Activated T-helper 17 cell treated with anti-CD3 and anti-CD28 coated beads, Interleukin-2, amount 50 U/mL, for 72 hours (primary cell): ENCODE measurements at regions not wholly inside any gene's neighbourhood (a gene's known extent, or its start where the extent isn't known, plus 50 kb on each side); places are given as distances from the start of the nearest gene placed in this dataset.
A peak's percentile ranks its signal among the peaks of the same experiment; 100 is the strongest.
"Not testable (repeated sequence)": the region's sequence is repeated elsewhere in the genome, so short reads cannot be mapped to it uniquely, and the experiment has no call there.

Experiments
- ATAC-seq: fragments of 150-1000 bp; cut with Tn5 transposase; replicated peaks from 2 replicates; pipeline ENCODE4 v1.10.0; 2021; ENCODE audit warnings: mild to moderate bottlenecking, moderate library complexity
- H3K27ac Mint-ChIP-seq: one replicate; pipeline ENCODE4 v1.8.0; 2022; ENCODE audit warnings: mixed read lengths
- H3K27me3 Mint-ChIP-seq: one replicate; pipeline ENCODE4 v1.8.0; 2022; ENCODE audit warnings: mixed read lengths
- H3K36me3 Mint-ChIP-seq: one replicate; pipeline ENCODE4 v1.8.0; 2022; ENCODE audit warnings: low read depth, mild to moderate bottlenecking, mixed read lengths
- H3K4me1 Mint-ChIP-seq: one replicate; pipeline ENCODE4 v1.8.0; 2022; ENCODE audit warnings: mixed read lengths
- H3K4me3 Mint-ChIP-seq: one replicate; pipeline ENCODE4 v1.8.0; 2022; ENCODE audit warnings: mild to moderate bottlenecking, mixed read lengths
- H3K9me3 Mint-ChIP-seq: one replicate; pipeline ENCODE4 v1.8.0; 2022; ENCODE audit warnings: mixed read lengths

DNA sequence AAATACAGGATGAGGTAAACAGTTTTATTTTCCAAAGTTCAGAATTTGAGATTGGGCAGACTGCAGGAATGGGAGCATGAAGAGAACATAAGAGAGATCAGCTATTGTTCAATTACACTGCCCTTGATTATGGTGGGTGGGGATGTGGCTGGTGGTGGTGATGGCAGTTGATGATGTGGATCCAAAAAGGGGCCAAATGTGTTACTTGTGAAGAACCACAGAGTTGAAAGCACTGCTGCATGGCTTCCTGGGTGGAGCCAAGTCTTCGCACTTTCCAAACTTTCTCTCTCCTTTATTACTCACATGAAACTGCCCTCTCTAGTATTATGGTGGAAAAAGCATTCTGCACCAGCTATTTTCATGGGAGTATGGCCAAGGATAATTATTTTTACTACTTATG, 1162.0 kb downstream of the RPIA start:
- not testable (repeated sequence) for ATAC-seq

GRCh38 chr2:89855752-89856151, 1164.3 kb downstream of the RPIA start:
- not testable (repeated sequence) for H3K27me3 Mint-ChIP-seq, H3K36me3 Mint-ChIP-seq, H3K4me3 Mint-ChIP-seq, ATAC-seq, H3K9me3 Mint-ChIP-seq, H3K4me1 Mint-ChIP-seq, H3K27ac Mint-ChIP-seq

More for the DNA sequence above, 1162.0 kb downstream of the RPIA start:
- not testable (repeated sequence) for H3K4me3 Mint-ChIP-seq, H3K36me3 Mint-ChIP-seq, H3K9me3 Mint-ChIP-seq, H3K27ac Mint-ChIP-seq, H3K4me1 Mint-ChIP-seq
- H3K27me3 Mint-ChIP-seq, result peaks cover 16% of the 10 kb centered on the region

- not testable (repeated sequence) for ATAC-seq, H3K4me1 Mint-ChIP-seq, H3K27me3 Mint-ChIP-seq, H3K27ac Mint-ChIP-seq, H3K36me3 Mint-ChIP-seq, H3K4me3 Mint-ChIP-seq, H3K9me3 Mint-ChIP-seq
Measured at GRCh38 chr2:89856305-89856704, 1164.8 kb downstream of the RPIA start.

DNA sequence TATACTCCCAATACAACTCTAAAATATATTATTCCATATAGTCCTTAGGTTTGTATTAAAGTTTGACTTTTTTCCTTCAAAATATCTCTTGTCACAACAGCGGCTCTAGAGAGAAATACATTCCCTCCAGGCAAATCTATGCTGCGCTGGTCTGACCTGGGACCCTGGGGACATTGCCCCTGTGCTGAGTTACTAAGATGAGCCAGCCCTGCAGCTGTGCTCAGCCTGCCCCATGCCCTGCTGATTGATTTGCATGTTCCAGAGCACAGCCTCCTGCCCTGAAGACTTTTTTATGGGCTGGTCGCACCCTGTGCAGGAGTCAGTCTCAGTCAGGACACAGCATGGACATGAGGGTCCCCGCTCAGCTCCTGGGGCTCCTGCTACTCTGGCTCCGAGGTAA, 1170.7 kb downstream of the RPIA start:
- not testable (repeated sequence) for H3K27ac Mint-ChIP-seq, H3K36me3 Mint-ChIP-seq, H3K4me3 Mint-ChIP-seq, H3K27me3 Mint-ChIP-seq, ATAC-seq, H3K9me3 Mint-ChIP-seq, H3K4me1 Mint-ChIP-seq

DNA sequence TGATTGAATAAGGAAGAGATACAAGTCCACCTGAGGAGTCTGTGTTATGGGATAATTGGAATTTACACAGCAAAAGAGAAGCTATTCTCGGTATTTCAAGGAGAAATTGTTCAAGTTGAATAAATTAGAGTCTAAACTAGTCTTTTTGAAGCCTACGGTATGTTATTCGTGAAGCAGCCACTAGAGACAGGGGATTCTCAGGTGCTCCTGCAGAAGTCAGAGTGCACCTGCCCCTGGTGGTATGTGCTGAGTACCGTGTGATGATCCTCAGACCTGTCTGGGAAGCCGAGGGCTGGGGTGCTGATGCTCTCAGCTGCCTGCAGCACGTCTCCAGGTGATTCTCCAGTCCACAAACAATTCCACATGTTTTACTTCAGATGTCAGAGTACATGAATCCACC, 1171.7 kb downstream of the RPIA start:
- H3K27me3 Mint-ChIP-seq, H3K4me3 Mint-ChIP-seq, ATAC-seq, H3K9me3 Mint-ChIP-seq, H3K36me3 Mint-ChIP-seq, H3K27ac Mint-ChIP-seq, H3K4me1 Mint-ChIP-seq: not testable (repeated sequence)

GRCh38 chr2:89874810-89875595, 1183.5 kb downstream of the RPIA start:
- H3K4me3 Mint-ChIP-seq, H3K36me3 Mint-ChIP-seq, H3K27me3 Mint-ChIP-seq, H3K9me3 Mint-ChIP-seq, H3K27ac Mint-ChIP-seq, ATAC-seq, H3K4me1 Mint-ChIP-seq: not testable (repeated sequence)

DNA sequence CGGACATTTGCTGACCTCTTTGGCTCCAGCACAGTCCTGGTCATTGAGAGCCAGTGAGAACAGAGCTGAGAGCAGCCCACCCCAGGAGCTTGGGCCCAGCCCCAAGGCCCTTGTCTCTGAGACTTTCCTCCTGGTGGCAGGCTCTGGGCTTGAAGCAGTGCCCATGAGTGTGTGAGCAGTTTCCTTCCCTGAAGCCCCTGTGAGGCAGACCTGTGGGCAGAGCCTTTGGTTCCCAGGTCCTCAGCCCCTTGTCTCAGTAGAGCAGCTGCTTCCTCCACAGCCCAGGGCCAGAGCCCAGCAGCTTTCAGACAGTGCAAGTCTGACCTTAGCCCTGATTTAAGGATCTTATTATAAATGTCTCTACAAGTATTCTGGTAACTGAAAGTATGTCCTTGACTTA, 1185.0 kb downstream of the RPIA start:
- H3K4me3 Mint-ChIP-seq, H3K27me3 Mint-ChIP-seq, H3K27ac Mint-ChIP-seq, H3K4me1 Mint-ChIP-seq, H3K36me3 Mint-ChIP-seq, H3K9me3 Mint-ChIP-seq, ATAC-seq: not testable (repeated sequence)

DNA sequence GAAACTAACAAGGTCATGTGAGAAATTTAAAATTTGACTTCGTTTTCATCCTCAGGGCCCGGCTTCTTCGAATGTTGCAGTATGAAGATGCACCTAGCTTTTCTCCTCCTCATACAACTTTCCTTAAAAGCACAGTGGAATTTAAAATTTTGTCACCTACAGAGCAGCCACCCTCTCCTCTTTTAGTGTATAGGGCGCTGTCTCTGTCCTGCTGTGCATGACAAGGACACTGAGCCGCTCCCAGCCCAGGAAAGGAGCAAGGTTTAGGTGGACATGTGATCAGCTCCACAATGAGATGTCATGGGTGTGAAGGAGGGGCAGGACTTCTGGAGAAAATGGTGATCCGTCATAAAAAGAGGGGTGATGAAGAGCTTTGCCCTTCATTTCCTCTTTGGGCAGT, 1185.4 kb downstream of the RPIA start:
- H3K4me1 Mint-ChIP-seq, ATAC-seq, H3K27me3 Mint-ChIP-seq, H3K27ac Mint-ChIP-seq, H3K4me3 Mint-ChIP-seq, H3K36me3 Mint-ChIP-seq, H3K9me3 Mint-ChIP-seq: not testable (repeated sequence)

DNA sequence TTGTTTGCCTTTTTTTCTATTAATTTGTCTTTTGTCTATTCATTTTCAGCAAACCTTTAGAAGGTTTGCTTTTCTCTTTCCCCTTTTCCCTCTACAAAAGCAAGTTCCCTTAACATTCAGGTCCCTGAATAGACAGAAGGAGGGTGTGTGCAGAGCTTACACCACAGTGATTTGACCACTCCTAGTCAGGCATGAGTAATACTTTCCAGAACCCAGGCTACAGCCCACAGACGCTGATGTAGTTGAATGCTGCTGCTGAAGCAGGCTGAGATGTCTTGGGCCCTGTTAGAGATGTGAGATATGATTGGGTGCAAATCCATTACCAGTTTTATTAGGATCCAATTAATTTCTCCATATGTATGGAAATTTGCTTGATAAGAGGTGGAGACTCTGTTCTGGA, 1191.4 kb downstream of the RPIA start:
- H3K4me3 Mint-ChIP-seq, H3K9me3 Mint-ChIP-seq, H3K27ac Mint-ChIP-seq, H3K4me1 Mint-ChIP-seq, H3K36me3 Mint-ChIP-seq, H3K27me3 Mint-ChIP-seq: not testable (repeated sequence)
- ATAC-seq, result peak; percentile 29

- ATAC-seq, H3K36me3 Mint-ChIP-seq, H3K27ac Mint-ChIP-seq: not testable (repeated sequence)
Measured at GRCh38 chr2:89883624-89884023, 1192.2 kb downstream of the RPIA start.

GRCh38 chr2:89885071-89885470, 1193.6 kb downstream of the RPIA start:
- H3K4me3 Mint-ChIP-seq, H3K9me3 Mint-ChIP-seq, H3K36me3 Mint-ChIP-seq, H3K4me1 Mint-ChIP-seq, H3K27me3 Mint-ChIP-seq, H3K27ac Mint-ChIP-seq, ATAC-seq: not testable (repeated sequence)

More at GRCh38 chr2:89883624-89884023, 1192.2 kb downstream of the RPIA start:
- not testable (repeated sequence) for H3K4me1 Mint-ChIP-seq, H3K9me3 Mint-ChIP-seq, H3K4me3 Mint-ChIP-seq, H3K27me3 Mint-ChIP-seq

DNA sequence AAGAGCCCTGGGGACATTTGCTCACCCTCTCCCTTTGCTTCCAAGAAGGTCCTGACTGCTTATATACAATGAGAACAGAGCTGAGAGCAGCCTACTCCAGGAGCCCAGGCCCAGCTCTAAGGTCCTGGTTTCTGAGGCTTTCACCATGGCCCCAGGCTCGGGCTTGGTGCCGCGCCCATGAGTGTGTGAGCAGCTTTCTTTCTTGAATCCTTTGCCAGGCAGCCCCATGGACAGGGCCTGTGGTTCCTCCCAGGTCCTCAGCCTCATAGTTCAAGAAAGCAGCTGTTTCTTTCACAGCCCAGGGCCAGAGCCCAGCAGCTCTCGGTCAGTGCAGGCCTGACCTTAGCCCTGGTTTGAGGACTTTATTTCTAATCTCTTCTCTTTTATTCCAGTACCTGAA, 1197.2 kb downstream of the RPIA start:
- H3K9me3 Mint-ChIP-seq, ATAC-seq, H3K27ac Mint-ChIP-seq, H3K36me3 Mint-ChIP-seq, H3K4me1 Mint-ChIP-seq, H3K27me3 Mint-ChIP-seq, H3K4me3 Mint-ChIP-seq: not testable (repeated sequence)

GRCh38 chr2:89890185-89890773, 1198.8 kb downstream of the RPIA start:
- H3K4me3 Mint-ChIP-seq, H3K9me3 Mint-ChIP-seq, H3K36me3 Mint-ChIP-seq, ATAC-seq, H3K4me1 Mint-ChIP-seq, H3K27me3 Mint-ChIP-seq, H3K27ac Mint-ChIP-seq: not testable (repeated sequence)

DNA sequence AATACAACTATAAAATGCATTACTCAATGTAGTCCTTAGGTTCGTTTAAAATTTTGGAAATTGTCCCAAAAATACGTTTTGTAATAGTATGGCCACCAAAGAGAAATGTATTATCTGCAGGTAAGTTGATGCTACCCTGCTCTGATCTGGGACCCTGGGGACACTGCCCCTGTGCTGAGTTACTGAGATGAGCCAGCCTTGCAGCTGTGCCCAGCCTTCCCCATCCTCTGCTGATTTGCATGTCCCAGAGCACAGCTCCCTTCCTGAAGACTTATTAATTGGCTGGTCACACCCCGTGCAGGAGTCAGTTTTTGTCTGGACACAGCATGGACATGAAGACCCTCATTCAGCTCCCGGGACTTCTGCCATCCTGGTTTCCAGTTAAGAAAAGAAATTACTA, 1203.5 kb downstream of the RPIA start:
- not testable (repeated sequence) for H3K4me1 Mint-ChIP-seq, H3K27ac Mint-ChIP-seq, H3K36me3 Mint-ChIP-seq, H3K4me3 Mint-ChIP-seq, H3K9me3 Mint-ChIP-seq, H3K27me3 Mint-ChIP-seq, ATAC-seq

- not testable (repeated sequence) for H3K4me3 Mint-ChIP-seq, ATAC-seq, H3K4me1 Mint-ChIP-seq, H3K36me3 Mint-ChIP-seq, H3K9me3 Mint-ChIP-seq, H3K27ac Mint-ChIP-seq, H3K27me3 Mint-ChIP-seq
Measured at GRCh38 chr2:89895629-89896028, 1204.2 kb downstream of the RPIA start.

GRCh38 chr2:89927018-89927417, 1235.5 kb downstream of the RPIA start:
- ATAC-seq, H3K4me3 Mint-ChIP-seq, H3K36me3 Mint-ChIP-seq, H3K27me3 Mint-ChIP-seq, H3K4me1 Mint-ChIP-seq, H3K9me3 Mint-ChIP-seq, H3K27ac Mint-ChIP-seq: not testable (repeated sequence)
